ENCODE measurements at regions not wholly inside any gene's neighbourhood (a gene's known extent, or its start where the extent isn't known, plus 50 kb on each side); places are given as distances from the start of the nearest gene placed in this dataset.
A peak's percentile ranks its signal among the peaks of the same experiment; 100 is the strongest.

- no peak for DNase-seq (ENCODE audit: low read depth in 2 of 2)
Measured at GRCh38 chrX:40167850-40168479, 70.2 kb upstream of the BCOR start.

- no peak for DNase-seq (ENCODE audit: low read depth in 2 of 2)
Measured at GRCh38 chrX:40167233-40167849, 69.6 kb upstream of the BCOR start.

- no peak for DNase-seq (ENCODE audit: low read depth in 2 of 2)
Measured at GRCh38 chrX:40166582-40166981, 68.8 kb upstream of the BCOR start.

GRCh38 chrX:40165861-40166260 lies 68.1 kb upstream of the BCOR start:
- no peak for DNase-seq (ENCODE audit: low read depth in 2 of 2)

GRCh38 chrX:40165206-40165605 lies 67.4 kb upstream of the BCOR start:
- DNase-seq (ENCODE audit: low read depth in 2 of 2): no peak

- DNase-seq (ENCODE audit: low read depth in 2 of 2): no peak
Measured at GRCh38 chrX:40164751-40165150, 67.0 kb upstream of the BCOR start.

GRCh38 chrX:40158036-40158706 lies 60.4 kb upstream of the BCOR start:
- DNase-seq (ENCODE audit: low read depth in 2 of 2): no peak

GRCh38 chrX:40157228-40158035 lies 59.7 kb upstream of the BCOR start:
- DNase-seq (ENCODE audit: low read depth in 2 of 2): no peak

GRCh38 chrX:40156470-40157227 lies 58.9 kb upstream of the BCOR start:
- no peak for DNase-seq (ENCODE audit: low read depth in 2 of 2)

GRCh38 chrX:40155589-40156469 lies 58.1 kb upstream of the BCOR start:
- no peak for DNase-seq (ENCODE audit: low read depth in 2 of 2)

GRCh38 chrX:40154853-40155588 lies 57.3 kb upstream of the BCOR start:
- DNase-seq (ENCODE audit: low read depth in 2 of 2): no peak

GRCh38 chrX:40154250-40154852 lies 56.6 kb upstream of the BCOR start:
- no peak for DNase-seq (ENCODE audit: low read depth in 2 of 2)

- peak; percentile 53 to 57 for DNase-seq (ENCODE audit: low read depth in 2 of 2)
Measured at GRCh38 chrX:40153345-40154249, 55.8 kb upstream of the BCOR start.

GRCh38 chrX:40152741-40153344 lies 55.1 kb upstream of the BCOR start:
- no peak for DNase-seq (ENCODE audit: low read depth in 2 of 2)

GRCh38 chrX:40152173-40152711 lies 54.5 kb upstream of the BCOR start:
- no peak for DNase-seq (ENCODE audit: low read depth in 2 of 2)

GRCh38 chrX:40151211-40152172 lies 53.7 kb upstream of the BCOR start:
- DNase-seq (ENCODE audit: low read depth in 2 of 2): no peak

- DNase-seq (ENCODE audit: low read depth in 2 of 2): no peak
Measured at GRCh38 chrX:40150503-40150902, 52.7 kb upstream of the BCOR start.
